C4-2B (cell line): ENCODE measurements at regions not wholly inside any gene's neighbourhood (a gene's known extent, or its start where the extent isn't known, plus 50 kb on each side); places are given as distances from the start of the nearest gene placed in this dataset.

ENCODE experiments used
- ZFX ChIP-seq: fragments of 450-650 bp; IDR thresholded peaks from 2 replicates; pipeline ENCODE4 v1.6.1; 2017
- TF ChIP-seq, protein P1 (sequence below): fragments of 450-650 bp; conservative IDR thresholded peaks from 2 replicates; pipeline ENCODE4 v1.5.1; 2017; ENCODE audit warnings: mild to moderate bottlenecking

- TF ChIP-seq, protein P1, sequence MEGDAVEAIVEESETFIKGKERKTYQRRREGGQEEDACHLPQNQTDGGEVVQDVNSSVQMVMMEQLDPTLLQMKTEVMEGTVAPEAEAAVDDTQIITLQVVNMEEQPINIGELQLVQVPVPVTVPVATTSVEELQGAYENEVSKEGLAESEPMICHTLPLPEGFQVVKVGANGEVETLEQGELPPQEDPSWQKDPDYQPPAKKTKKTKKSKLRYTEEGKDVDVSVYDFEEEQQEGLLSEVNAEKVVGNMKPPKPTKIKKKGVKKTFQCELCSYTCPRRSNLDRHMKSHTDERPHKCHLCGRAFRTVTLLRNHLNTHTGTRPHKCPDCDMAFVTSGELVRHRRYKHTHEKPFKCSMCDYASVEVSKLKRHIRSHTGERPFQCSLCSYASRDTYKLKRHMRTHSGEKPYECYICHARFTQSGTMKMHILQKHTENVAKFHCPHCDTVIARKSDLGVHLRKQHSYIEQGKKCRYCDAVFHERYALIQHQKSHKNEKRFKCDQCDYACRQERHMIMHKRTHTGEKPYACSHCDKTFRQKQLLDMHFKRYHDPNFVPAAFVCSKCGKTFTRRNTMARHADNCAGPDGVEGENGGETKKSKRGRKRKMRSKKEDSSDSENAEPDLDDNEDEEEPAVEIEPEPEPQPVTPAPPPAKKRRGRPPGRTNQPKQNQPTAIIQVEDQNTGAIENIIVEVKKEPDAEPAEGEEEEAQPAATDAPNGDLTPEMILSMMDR = no peak
- TF ChIP-seq ZFX = no peak
These were observed 159.1 kb downstream of the OLFM1 start for GRCh38 chr9:135246248-135247205.
